Duodenal mucosa (tissue), 2 donors: ENCODE measurements at regions not wholly inside any gene's neighbourhood (a gene's known extent, or its start where the extent isn't known, plus 50 kb on each side); places are given as distances from the start of the nearest gene placed in this dataset.

ENCODE experiments used
- H3K27ac ChIP-seq: one replicate; pipeline ENCODE4 v1.7.0; 2013; ENCODE audit warnings: low read depth, low read length
- H3K27me3 ChIP-seq, 2 donors: one replicate each; pipeline ENCODE4 v1.7.0; 2013; ENCODE audit warnings: low read length in 2 of 2, control low read depth in 1 of 2; ENCODE audit not compliant: insufficient read depth in 2 of 2, control insufficient read depth in 1 of 2
- H3K36me3 ChIP-seq, 2 donors: one replicate each; pipeline ENCODE4 v1.7.0; 2013; ENCODE audit warnings: low read length in 2 of 2, control low read depth in 1 of 2; ENCODE audit not compliant: insufficient read depth in 2 of 2, control insufficient read depth in 1 of 2
- H3K4me1 ChIP-seq, 2 donors: one replicate each; pipeline ENCODE4 v1.7.0; 2013; ENCODE audit warnings: low read length in 2 of 2, control low read depth in 1 of 2; ENCODE audit not compliant: insufficient read depth in 2 of 2, control insufficient read depth in 1 of 2
- H3K4me3 ChIP-seq, 2 donors: one replicate each; pipeline ENCODE4 v1.7.0; 2013; ENCODE audit warnings: low read length in 2 of 2, low read depth in 1 of 2
- H3K9ac ChIP-seq, 2 donors: one replicate each; pipeline ENCODE4 v1.7.0; 2013; ENCODE audit warnings: low read length in 2 of 2, low read depth in 1 of 2
- H3K9me3 ChIP-seq, 2 donors: one replicate each; pipeline ENCODE4 v1.7.0; 2013; ENCODE audit warnings: low read length in 2 of 2, control low read depth in 1 of 2; ENCODE audit not compliant: control insufficient read depth in 1 of 2

DNA sequence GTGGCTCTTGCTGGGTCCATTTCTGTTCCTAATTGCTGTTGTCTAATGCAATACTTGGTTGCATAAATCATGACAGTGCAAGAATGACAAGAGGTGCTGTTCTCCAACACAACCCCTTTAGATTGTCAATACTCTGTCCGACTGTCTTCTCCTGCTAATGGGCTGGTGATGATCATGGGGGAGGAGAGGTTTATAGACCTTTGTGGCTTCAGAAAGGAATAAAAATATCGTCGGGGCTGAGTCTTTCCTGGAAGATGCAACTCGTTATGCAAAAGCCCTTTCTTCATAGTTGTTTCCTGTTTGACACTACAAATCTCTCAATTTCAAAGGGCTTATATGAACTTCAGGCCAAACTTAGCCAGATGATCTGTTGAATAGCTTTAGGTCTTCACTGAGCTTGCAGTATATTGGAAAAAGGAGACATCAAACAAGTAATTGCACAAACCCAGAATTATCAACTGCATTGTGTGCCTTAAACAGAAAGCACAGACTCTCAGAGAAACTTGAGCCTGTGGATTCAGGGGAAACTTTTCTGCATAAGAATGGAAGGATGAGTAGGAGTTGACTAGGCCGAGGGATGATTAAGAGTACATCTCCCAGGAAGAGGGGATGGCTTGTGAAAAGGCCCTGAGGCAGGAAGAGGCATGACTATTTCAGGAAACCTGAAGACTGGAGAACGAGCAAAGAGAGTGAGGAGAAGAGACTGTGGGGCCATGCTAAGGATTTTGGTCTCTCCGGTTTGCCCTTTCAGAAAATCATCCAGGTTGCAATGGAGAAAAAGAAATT lies 107.6 kb downstream of the TSEN15 start:
- no peaks in the 10 kb centered on the region for H3K9me3 ChIP-seq
- H3K36me3 ChIP-seq = no peaks in the 10 kb centered on the region
- H3K27me3 ChIP-seq = no peaks in the 10 kb centered on the region
- H3K4me3 ChIP-seq = no peak overlapping the region
- H3K27ac ChIP-seq = no peak overlapping the region
- peaks cover 0 to 4% of the 10 kb centered on the region in 2 donors for H3K4me1 ChIP-seq
- H3K9ac ChIP-seq = no peak overlapping the region

DNA sequence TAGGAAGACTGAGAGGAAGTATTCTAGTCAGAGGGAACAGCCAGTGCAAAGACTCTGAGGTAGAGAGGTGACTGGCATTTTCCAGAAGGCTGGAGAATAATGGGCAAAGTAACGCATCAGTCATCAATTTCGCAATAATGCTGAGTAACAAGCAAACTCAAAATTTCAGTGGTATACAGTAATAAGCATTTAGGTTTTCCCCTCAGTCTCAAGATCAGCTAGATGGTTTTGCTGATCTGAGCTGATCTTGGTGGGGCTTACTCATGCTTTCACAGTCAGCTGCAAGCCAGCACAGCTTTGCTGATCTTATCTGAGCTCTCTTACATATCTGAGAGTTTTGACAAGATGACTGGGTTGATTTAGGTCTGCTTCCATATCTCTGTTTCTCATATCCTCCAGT lies 108.7 kb downstream of the TSEN15 start:
- Histone ChIP-seq H3K4me3 (no peak overlapping the region), H3K27me3 (no peaks in the 10 kb centered on the region), H3K4me1 (peaks cover 3 to 4% of the 10 kb centered on the region in 2 donors), H3K9ac (no peak overlapping the region), H3K27ac (no peak overlapping the region), H3K9me3 (no peaks in the 10 kb centered on the region), H3K36me3 (no peaks in the 10 kb centered on the region)

GRCh38 chr1:184161071-184161698 lies 109.7 kb downstream of the TSEN15 start:
- H3K36me3 ChIP-seq = no peaks in the 10 kb centered on the region
- H3K4me3 ChIP-seq = no peak overlapping the region
- no peaks in the 10 kb centered on the region for H3K9me3 ChIP-seq
- H3K4me1 ChIP-seq = peaks cover 3 to 4% of the 10 kb centered on the region in 2 donors
- no peak overlapping the region for H3K27ac ChIP-seq
- no peak overlapping the region for H3K9ac ChIP-seq
- H3K27me3 ChIP-seq = no peaks in the 10 kb centered on the region

DNA sequence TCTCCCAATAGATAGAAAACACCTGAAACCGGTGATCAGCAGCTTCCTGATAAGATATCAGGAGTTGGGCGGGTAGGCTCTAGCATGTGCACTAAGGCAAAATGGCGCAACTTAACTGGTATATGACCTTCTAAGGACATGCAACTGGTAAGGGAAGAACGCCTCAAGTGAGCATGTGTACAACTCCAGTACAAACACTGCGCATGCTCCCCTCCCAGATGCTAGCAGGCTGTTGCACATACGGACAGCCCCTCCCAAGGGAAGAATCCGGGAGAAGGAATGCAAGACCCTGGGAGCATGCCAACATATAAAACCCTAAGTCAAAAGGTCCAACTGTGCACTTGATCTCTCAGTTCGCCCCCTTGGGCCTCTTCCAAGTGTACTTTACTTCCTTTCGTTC lies 110.8 kb downstream of the TSEN15 start:
- no peak overlapping the region for H3K9ac ChIP-seq
- no peaks in the 10 kb centered on the region for H3K36me3 ChIP-seq
- H3K4me3 ChIP-seq = no peak overlapping the region
- no peak overlapping the region for H3K27ac ChIP-seq
- no peaks in the 10 kb centered on the region for H3K9me3 ChIP-seq
- peaks cover 3 to 4% of the 10 kb centered on the region in 2 donors for H3K4me1 ChIP-seq
- no peaks in the 10 kb centered on the region for H3K27me3 ChIP-seq

DNA sequence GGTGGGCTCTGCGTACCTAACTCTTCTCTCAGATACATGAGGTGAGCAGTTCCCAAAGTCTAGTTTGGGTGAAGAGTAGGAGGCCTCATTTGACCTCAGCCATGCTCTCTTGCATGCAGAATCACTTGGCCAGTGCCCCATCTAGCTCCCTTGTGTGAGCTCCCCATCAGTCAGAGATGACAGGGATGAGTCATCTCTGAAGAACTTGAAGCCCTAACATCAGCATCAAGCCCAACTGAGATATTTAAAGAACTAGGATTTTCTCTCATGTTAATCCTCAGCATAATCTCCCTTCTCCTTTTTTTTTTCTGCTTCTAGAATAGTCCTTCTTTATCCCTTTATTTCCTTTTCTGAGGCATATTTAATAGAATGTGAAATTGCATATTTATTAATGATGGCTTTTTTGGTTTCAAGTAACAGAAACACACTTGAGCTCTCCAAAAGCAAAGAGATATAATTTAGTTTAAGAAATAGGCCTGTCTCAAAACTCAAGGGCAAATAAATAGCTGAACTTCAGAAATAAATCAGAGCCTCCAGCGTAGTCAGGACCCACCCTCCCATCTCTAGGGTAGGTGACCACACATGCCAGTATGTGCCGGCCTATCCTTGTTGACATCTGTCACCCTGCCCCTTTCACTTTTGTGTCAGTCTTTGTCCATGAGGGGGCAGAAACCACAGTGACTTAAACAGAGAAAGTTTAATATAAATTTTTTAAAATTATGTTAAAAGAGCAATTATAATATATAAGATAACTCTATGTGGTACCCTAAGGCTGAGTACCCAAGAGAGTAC lies 112.3 kb downstream of the TSEN15 start:
- Histone ChIP-seq H3K9me3 (no peaks in the 10 kb centered on the region), H3K27me3 (no peaks in the 10 kb centered on the region), H3K4me1 (peaks cover 3 to 4% of the 10 kb centered on the region in 2 donors), H3K36me3 (no peaks in the 10 kb centered on the region), H3K27ac (no peak overlapping the region), H3K4me3 (no peak overlapping the region), H3K9ac (no peak overlapping the region)

- no peaks in the 10 kb centered on the region for H3K36me3 ChIP-seq
Observed at GRCh38 chr1:184164536-184164935, 113.0 kb downstream of the TSEN15 start.

GRCh38 chr1:184166485-184166884 lies 115.0 kb downstream of the TSEN15 start:
- Histone ChIP-seq H3K27me3 (no peaks in the 10 kb centered on the region), H3K36me3 (no peaks in the 10 kb centered on the region), H3K27ac (no peak overlapping the region), H3K4me1 (peaks cover 3 to 4% of the 10 kb centered on the region in 2 donors), H3K9ac (no peak overlapping the region), H3K9me3 (no peaks in the 10 kb centered on the region), H3K4me3 (no peak overlapping the region)

More at GRCh38 chr1:184164536-184164935, 113.0 kb downstream of the TSEN15 start:
- H3K4me3 ChIP-seq = no peak overlapping the region
- no peak overlapping the region for H3K27ac ChIP-seq
- H3K9ac ChIP-seq = no peak overlapping the region
- H3K4me1 ChIP-seq = peaks cover 3 to 4% of the 10 kb centered on the region in 2 donors
- no peaks in the 10 kb centered on the region for H3K9me3 ChIP-seq
- no peaks in the 10 kb centered on the region for H3K27me3 ChIP-seq

GRCh38 chr1:184167352-184167751 lies 115.8 kb downstream of the TSEN15 start:
- Histone ChIP-seq H3K4me3 (no peak overlapping the region), H3K9me3 (no peaks in the 10 kb centered on the region), H3K9ac (no peak overlapping the region), H3K36me3 (no peaks in the 10 kb centered on the region), H3K27me3 (no peaks in the 10 kb centered on the region), H3K4me1 (peaks cover 3 to 4% of the 10 kb centered on the region in 2 donors), H3K27ac (no peak overlapping the region)

DNA sequence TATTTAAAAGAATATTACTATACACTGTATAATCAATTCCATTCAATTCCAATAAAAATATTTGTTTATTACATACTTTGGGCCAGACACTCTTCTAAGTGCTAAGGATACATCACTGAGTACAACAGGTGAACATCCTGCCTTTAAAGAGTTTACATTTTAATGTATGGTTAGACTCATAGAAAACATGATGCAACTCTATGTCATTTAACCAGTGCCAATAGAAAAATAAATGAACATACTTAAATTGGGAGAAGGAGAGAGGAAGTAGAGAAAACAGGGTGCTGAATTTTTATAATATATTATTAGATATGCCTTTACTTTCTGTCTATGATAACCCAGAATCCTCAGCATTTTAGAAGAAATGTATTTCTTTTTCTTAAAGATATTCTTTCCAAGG lies 119.2 kb downstream of the TSEN15 start:
- H3K27me3 ChIP-seq = no peaks in the 10 kb centered on the region
- H3K4me3 ChIP-seq = no peak overlapping the region
- no peaks in the 10 kb centered on the region for H3K36me3 ChIP-seq
- no peak overlapping the region for H3K27ac ChIP-seq
- no peak overlapping the region for H3K9ac ChIP-seq
- H3K4me1 ChIP-seq = no peaks in the 10 kb centered on the region
- no peaks in the 10 kb centered on the region for H3K9me3 ChIP-seq

DNA sequence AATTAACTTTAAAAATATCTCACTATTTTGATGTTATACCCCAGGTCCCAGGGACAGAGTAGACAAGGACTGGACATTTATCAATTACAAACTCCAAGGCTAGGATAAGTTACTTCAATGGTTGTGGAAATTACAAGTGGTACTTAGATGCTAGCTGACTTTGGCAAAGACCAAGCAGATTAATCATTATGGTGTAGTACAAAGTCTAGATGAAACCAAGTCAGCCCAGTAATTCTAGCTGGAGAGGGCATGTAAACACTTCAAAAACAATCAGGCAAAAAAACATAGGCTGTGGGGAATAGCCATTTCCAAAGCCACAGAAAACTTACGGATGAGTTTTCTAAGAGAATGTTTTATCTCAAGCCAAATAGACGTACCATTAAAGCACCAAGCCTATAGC lies 124.5 kb downstream of the TSEN15 start:
- Histone ChIP-seq H3K27ac (no peak overlapping the region), H3K27me3 (no peaks in the 10 kb centered on the region), H3K4me1 (no peaks in the 10 kb centered on the region), H3K36me3 (no peaks in the 10 kb centered on the region), H3K9ac (no peak overlapping the region), H3K9me3 (no peaks in the 10 kb centered on the region), H3K4me3 (no peak overlapping the region)
